ENCODE measurements at regions not wholly inside any gene's neighbourhood (a gene's known extent, or its start where the extent isn't known, plus 50 kb on each side); places are given as distances from the start of the nearest gene placed in this dataset.

- no peaks in the 10 kb centered on the region for H4K20me1 ChIP-seq (ENCODE audit: insufficient read depth, low read length)
- H3K9ac ChIP-seq (ENCODE audit: low read length), result no peak overlapping the region
- H3K4me3 ChIP-seq (ENCODE audit: low read depth, low read length, poor library complexity, severe bottlenecking), result no peak overlapping the region
- no peaks in the 10 kb centered on the region for H3K79me2 ChIP-seq (ENCODE audit: insufficient read depth, low read length)
- no peak overlapping the region for H3K4me2 ChIP-seq (ENCODE audit: low read length)
- H3K36me3 ChIP-seq (ENCODE audit: insufficient read depth, low read length), result no peaks in the 10 kb centered on the region
- no peaks in the 10 kb centered on the region for H3K9me2 ChIP-seq (ENCODE audit: low read depth, low read length)
- H3K9me3 ChIP-seq (ENCODE audit: low read length), result no peaks in the 10 kb centered on the region
- H3K27ac ChIP-seq (ENCODE audit: low read depth, low read length, poor library complexity, severe bottlenecking), result no peak overlapping the region
- H3K4me1 ChIP-seq (ENCODE audit: insufficient read depth, low read length, severe bottlenecking), result no peaks in the 10 kb centered on the region
- no peak overlapping the region for H2AFZ ChIP-seq (ENCODE audit: low read length)
- H3K27me3 ChIP-seq (ENCODE audit: insufficient read depth, low read length), result no peaks in the 10 kb centered on the region
- TF ChIP-seq CTCF (IDR thresholded peaks at IDR 0.05; ENCODE audit: low read length), result no peak
- TF ChIP-seq EZH2 (IDR thresholded peaks at IDR 0.05; ENCODE audit: borderline replicate concordance, low read length), result no peak
- no peaks in the 10 kb centered on the region for H3F3A ChIP-seq (ENCODE audit: insufficient read depth, low read length)
Observed at GRCh38 chr10:61594430-61594829, 68.3 kb upstream of the CABCOCO1 start.

- H3K79me2 ChIP-seq (ENCODE audit: insufficient read depth, low read length), result no peaks in the 10 kb centered on the region
- no peaks in the 10 kb centered on the region for H4K20me1 ChIP-seq (ENCODE audit: insufficient read depth, low read length)
- no peak overlapping the region for H3K4me3 ChIP-seq (ENCODE audit: low read depth, low read length, poor library complexity, severe bottlenecking)
- H3K4me1 ChIP-seq (ENCODE audit: insufficient read depth, low read length, severe bottlenecking), result no peaks in the 10 kb centered on the region
- no peak overlapping the region for H2AFZ ChIP-seq (ENCODE audit: low read length)
- no peaks in the 10 kb centered on the region for H3K9me2 ChIP-seq (ENCODE audit: low read depth, low read length)
- H3K27ac ChIP-seq (ENCODE audit: low read depth, low read length, poor library complexity, severe bottlenecking), result no peak overlapping the region
- TF ChIP-seq EZH2 (IDR thresholded peaks at IDR 0.05; ENCODE audit: borderline replicate concordance, low read length) (no peak), CTCF (IDR thresholded peaks at IDR 0.05; ENCODE audit: low read length) (peak; percentile 58)
- no peaks in the 10 kb centered on the region for H3K36me3 ChIP-seq (ENCODE audit: insufficient read depth, low read length)
- no peak overlapping the region for H3K4me2 ChIP-seq (ENCODE audit: low read length)
- H3K27me3 ChIP-seq (ENCODE audit: insufficient read depth, low read length), result no peaks in the 10 kb centered on the region
- H3F3A ChIP-seq (ENCODE audit: insufficient read depth, low read length), result no peaks in the 10 kb centered on the region
- no peak overlapping the region for H3K9ac ChIP-seq (ENCODE audit: low read length)
- H3K9me3 ChIP-seq (ENCODE audit: low read length), result no peaks in the 10 kb centered on the region
Observed at GRCh38 chr10:61592581-61592980, 70.1 kb upstream of the CABCOCO1 start.

GRCh38 chr10:61589547-61590243, 73.0 kb upstream of the CABCOCO1 start:
- no peaks in the 10 kb centered on the region for H4K20me1 ChIP-seq (ENCODE audit: insufficient read depth, low read length)
- H3K4me1 ChIP-seq (ENCODE audit: insufficient read depth, low read length, severe bottlenecking), result no peaks in the 10 kb centered on the region
- no peak overlapping the region for H3K9ac ChIP-seq (ENCODE audit: low read length)
- no peak overlapping the region for H3K4me3 ChIP-seq (ENCODE audit: low read depth, low read length, poor library complexity, severe bottlenecking)
- no peaks in the 10 kb centered on the region for H3K36me3 ChIP-seq (ENCODE audit: insufficient read depth, low read length)
- H3K9me2 ChIP-seq (ENCODE audit: low read depth, low read length), result no peaks in the 10 kb centered on the region
- TF ChIP-seq CTCF (IDR thresholded peaks at IDR 0.05; ENCODE audit: low read length) (no peak), EZH2 (IDR thresholded peaks at IDR 0.05; ENCODE audit: borderline replicate concordance, low read length) (no peak)
- H3K79me2 ChIP-seq (ENCODE audit: insufficient read depth, low read length), result no peaks in the 10 kb centered on the region
- H3K9me3 ChIP-seq (ENCODE audit: low read length), result no peaks in the 10 kb centered on the region
- H3K4me2 ChIP-seq (ENCODE audit: low read length), result no peak overlapping the region
- no peaks in the 10 kb centered on the region for H3K27me3 ChIP-seq (ENCODE audit: insufficient read depth, low read length)
- no peaks in the 10 kb centered on the region for H3F3A ChIP-seq (ENCODE audit: insufficient read depth, low read length)
- H2AFZ ChIP-seq (ENCODE audit: low read length), result no peak overlapping the region
- no peak overlapping the region for H3K27ac ChIP-seq (ENCODE audit: low read depth, low read length, poor library complexity, severe bottlenecking)

All from OCI-LY1 (cell line).